NCI-H187 (cell line): ENCODE measurements at regions not wholly inside any gene's neighbourhood (a gene's known extent, or its start where the extent isn't known, plus 50 kb on each side); places are given as distances from the start of the nearest gene placed in this dataset.

Source experiments
- DNase-seq, 2 experiments: peaks; one replicate each; lab custom pipeline; 2025; lab: John Stamatoyannopoulos, UW

DNA sequence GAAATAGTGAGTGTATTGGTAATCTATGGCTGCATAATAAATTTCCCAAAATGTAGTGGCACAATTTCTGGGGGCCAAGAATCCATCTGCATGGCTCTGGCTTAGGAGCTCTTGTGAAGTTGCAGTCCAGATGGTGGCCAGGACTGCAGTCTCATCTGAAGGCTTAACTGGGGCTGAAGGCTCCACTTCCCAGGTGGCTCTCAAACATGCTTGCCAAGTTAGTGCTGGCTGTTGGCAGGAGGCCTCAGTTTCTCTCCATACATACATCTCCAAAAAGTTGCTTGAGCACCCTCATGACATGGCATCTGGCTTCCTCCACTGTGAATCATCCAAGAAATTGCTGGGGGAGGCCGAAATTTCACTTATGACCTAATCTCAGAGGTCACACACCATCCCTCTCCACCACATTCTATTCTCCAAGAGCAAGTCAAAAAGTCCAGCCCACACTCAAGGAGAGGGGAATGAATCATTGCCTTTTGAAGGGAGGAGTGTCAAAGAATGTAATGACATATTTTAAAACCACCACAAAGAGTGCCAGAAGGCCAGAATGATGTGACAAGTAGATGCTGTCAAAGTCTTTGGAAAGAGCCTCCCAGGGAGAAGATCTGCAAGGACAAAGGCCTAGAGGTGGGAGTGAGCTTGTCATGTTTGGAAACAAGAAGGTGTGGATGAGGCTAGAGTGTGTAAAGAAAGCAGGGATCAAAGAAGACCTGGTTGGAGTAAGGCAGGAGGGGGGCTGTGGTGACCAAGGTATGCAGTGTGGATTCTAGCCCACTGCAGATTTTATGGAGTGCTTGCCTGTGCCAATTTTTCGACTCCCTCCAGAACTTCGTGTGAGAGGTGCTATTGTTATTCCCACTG is 566.2 kb downstream of the MIAT start:
- no peak for DNase-seq

GRCh38 chr22:27224485-27225374 is 567.3 kb downstream of the MIAT start:
- no peak for DNase-seq

GRCh38 chr22:27226666-27227065 is 569.3 kb downstream of the MIAT start:
- no peak for DNase-seq

GRCh38 chr22:27228771-27229170 is 571.4 kb downstream of the MIAT start:
- no peak for DNase-seq

DNA sequence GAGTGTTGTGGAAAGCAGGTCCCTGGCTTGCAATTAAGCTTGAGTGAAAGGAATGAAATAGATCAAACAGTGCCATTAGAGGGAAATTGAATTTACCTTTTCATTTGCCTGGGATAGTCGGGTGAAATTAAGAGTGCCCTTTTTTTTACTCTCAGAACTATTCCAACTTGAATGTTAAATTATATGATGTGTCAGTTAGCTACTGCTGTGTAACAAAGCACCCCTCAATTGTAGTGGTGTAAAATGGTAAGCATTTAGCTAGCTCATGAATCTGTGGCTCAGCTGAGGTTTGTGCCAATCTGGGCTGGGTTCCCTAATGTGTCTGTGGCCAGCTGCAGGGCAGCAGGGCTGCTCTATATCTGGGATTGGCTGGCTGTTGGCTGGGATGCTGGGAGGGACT is 571.4 kb downstream of the MN1 start:
- no peak for DNase-seq

- DNase-seq = no peak
Measured at GRCh38 chr22:27231266-27231665, 570.3 kb downstream of the MN1 start.

DNA sequence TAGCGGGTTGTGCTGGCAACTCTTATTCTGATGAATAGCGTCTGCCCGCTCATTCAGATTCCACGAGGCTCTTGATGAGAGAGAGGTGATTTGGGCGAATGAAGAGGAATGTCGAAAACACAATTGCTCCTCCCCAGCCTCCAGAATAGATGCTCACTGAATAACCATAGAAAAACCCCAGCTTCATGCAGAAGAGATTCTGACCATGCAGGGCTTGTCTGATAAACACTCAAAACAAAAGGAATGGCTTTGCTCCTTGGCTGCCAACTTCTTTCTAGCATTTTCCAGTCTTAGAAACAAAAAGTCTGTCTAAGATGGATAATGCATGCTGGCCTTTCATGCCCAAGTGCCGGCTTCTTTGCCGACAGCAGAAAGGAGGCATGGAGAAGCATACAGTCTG is 569.5 kb downstream of the MN1 start:
- DNase-seq = no peak

DNA sequence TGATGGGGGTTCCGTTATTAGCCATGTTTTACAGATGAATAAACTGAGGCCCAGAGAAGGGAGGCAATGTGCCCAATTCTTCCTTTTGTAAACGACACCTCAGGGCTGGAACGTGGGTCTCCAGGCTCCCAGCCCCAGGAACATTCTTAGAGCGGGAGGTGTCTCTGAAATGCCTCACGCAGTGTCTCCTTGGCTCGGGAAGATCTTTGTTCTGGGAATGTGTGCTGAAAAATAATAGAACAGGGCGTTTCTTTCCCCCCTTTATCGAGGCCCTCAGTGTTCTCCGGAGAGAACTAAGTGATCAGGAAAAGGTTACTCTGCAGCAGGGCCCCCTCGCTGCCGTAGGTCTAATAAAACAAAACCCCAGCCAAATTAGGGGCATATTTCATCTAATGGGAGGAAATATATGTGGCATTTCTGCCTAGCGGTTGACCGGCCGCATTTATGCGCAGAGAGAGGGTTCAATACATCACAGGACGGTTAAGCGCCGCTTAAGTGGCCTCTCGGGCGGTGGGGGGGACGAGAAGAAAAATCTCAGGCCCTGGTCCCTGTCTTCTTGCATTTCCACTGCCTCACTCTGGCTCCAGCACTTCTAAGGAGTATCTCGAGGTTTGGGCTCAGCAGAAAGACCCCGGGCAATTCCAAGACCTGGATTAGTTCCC is 564.3 kb downstream of the MN1 start:
- no peak for DNase-seq

- DNase-seq = no peak
Measured at GRCh38 chr22:27238935-27239510, 562.5 kb downstream of the MN1 start.

GRCh38 chr22:27239520-27239919 is 562.0 kb downstream of the MN1 start:
- no peak for DNase-seq

GRCh38 chr22:27240298-27241075 is 561.1 kb downstream of the MN1 start:
- no peak for DNase-seq

DNA sequence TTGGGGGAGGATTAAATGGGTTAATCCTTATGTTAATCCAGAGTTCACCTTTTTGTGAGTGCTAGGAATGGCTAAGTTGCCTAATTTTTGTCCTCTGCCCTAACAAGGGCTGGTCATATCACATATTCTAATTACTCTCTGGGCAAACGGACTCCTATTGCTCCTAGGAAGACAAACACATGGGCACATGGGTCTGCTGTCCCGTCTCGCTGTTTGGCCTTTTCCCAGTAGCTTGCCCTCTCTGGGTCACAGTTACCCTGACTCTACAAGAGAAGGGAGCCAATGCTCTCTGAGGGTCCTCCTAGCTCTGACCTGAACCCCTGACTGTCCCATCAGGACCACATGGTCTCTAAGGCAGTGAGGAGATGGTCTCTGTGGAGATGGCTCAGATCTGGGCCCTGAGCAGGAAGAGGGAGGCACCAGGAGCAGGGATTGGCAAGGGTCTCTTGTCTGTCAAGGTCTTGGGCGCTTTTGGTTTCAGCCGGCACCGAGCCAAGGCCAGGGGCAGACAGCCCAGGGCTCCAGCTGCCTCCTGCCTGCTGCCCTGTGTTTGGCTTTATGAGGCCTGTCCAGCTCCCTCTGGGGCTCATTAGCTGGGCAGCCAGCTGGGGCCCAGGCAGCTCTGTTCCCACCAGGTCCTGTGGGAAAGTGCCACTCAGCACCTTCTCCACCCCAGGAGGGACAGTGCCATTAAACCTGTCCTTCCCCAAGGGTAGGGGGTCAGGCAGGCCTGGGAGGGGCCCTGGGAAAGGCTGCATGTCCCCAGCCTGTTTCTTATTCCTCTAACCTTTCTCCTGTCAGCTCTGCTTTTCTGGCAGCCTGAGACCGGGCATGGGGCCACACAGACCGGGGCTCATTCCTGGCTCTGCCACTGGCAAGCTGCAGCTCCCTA is 559.9 kb downstream of the MN1 start:
- DNase-seq = no peak

- no peak for DNase-seq
Measured at GRCh38 chr22:27242474-27242873, 559.1 kb downstream of the MN1 start.

GRCh38 chr22:27242917-27243589 is 558.5 kb downstream of the MN1 start:
- DNase-seq = no peak

DNA sequence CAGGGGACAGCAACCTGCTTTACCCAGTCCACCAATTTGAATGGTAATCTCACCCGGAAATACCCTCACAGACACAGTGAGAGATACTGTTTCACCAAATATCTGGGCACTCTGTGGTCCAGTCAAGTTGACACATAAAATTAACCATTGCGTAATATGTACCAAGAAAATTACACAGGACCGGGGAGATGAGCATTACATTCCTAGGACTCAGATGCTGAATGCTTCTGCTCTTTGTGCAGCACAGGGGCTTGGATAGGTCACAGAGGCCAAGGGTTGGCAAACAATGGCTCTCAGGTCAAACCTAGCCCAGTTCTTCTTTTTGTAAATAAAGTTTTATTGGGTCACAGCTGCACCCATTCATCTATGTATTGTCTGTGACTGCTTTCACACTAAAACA is 557.2 kb downstream of the MN1 start:
- no peak for DNase-seq

- DNase-seq = no peak
Measured at GRCh38 chr22:27245056-27245455, 556.5 kb downstream of the MN1 start.

- DNase-seq = no peak
Measured at GRCh38 chr22:27246558-27246957, 555.0 kb downstream of the MN1 start.

GRCh38 chr22:27247701-27248434 is 553.7 kb downstream of the MN1 start:
- DNase-seq = no peak

DNA sequence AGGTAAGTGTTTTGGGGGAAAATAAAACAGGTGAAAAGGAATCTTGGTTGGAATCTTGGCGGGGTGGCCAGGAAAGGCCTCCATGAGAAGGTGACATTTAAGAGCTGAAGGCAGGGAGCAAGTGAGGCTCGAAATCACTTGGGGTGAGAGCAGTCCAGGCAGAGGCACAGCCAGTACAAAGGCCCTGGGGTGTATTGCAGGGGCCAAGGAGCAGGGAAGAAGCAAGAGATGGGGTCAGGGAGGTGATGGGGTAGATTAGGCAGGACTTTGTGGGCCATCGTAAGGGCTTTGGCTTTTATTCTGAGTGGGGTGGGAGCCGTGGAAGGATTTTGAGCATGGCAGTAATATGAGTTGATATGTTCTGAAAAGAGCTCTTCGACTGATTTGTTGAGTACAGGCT is 551.1 kb downstream of the MN1 start:
- DNase-seq = no peak
